H1 (cell line): ENCODE measurements at regions not wholly inside any gene's neighbourhood (a gene's known extent, or its start where the extent isn't known, plus 50 kb on each side); places are given as distances from the start of the nearest gene placed in this dataset.

Experiments used
- CTCF ChIA-PET: fragments of 300-600 bp; sonication (Branson Sonifier 250); formaldehyde crosslinking; loops from one replicate; lab custom pipeline; 2021; ENCODE audit not compliant: partially characterized antibody; lab: Charles Lee
- POLR2A ChIA-PET: fragments of 300-600 bp; sonication (Branson Sonifier 250); formaldehyde crosslinking; loops from one replicate; lab custom pipeline; 2021; ENCODE audit warnings: inconsistent platforms; ENCODE audit not compliant: partially characterized antibody; lab: Charles Lee
- DNase-seq, 2 experiments: peaks; one replicate each; pipeline versions ENCODE4 v3.0.0 to v3.0.0-alpha.2; 2010 to 2022; ENCODE audit warnings: low spot score in 2 of 2, low read depth in 1 of 2, mixed read lengths in 1 of 2
- FAIRE-seq: peaks from 2 replicates; lab custom pipeline; 2011; peaks lifted over from hg19 to GRCh38; lab: Jason Lieb, UNC
- H2AFZ ChIP-seq: 2 replicates; pipeline ENCODE4 v1.8.1; 2012; ENCODE audit warnings: low read length, inconsistent platforms
- H2AK5ac ChIP-seq: 2 replicates; pipeline ENCODE4 v1.6.1; 2013; ENCODE audit warnings: low read depth, low read length
- H2BK120ac ChIP-seq: replicated peaks from 2 replicates; pipeline ENCODE3; 2013; ENCODE audit warnings: low read depth, low read length, inconsistent platforms
- H2BK12ac ChIP-seq: 2 replicates; pipeline ENCODE4 v1.6.1; 2013; ENCODE audit warnings: low read depth, low read length
- H2BK15ac ChIP-seq: 2 replicates; pipeline ENCODE4 v1.6.1; 2013; ENCODE audit warnings: low read length
- H2BK20ac ChIP-seq: 2 replicates; pipeline ENCODE4 v1.6.1; 2013; ENCODE audit warnings: low read length
- H2BK5ac ChIP-seq: 2 replicates; pipeline ENCODE4 v1.6.1; 2013; ENCODE audit warnings: low read depth, low read length
- H3K14ac ChIP-seq: 2 replicates; pipeline ENCODE4 v1.6.1; 2013; ENCODE audit warnings: inconsistent platforms; ENCODE audit not compliant: insufficient read length
- H3K18ac ChIP-seq: 2 replicates; pipeline ENCODE4 v1.6.1; 2013; ENCODE audit warnings: low read length; ENCODE audit errors: extremely low read depth
- H3K23ac ChIP-seq: 2 replicates; pipeline ENCODE4 v1.6.1; 2013; ENCODE audit warnings: inconsistent platforms; ENCODE audit not compliant: insufficient read length
- H3K23me2 ChIP-seq: 2 replicates; pipeline ENCODE4 v1.6.1; 2013; ENCODE audit warnings: low read depth, low read length
- H3K27ac ChIP-seq: 2 replicates; pipeline ENCODE4 v1.6.1; 2011; ENCODE audit warnings: low read depth, low read length, inconsistent platforms
- H3K27me3 ChIP-seq, 4 experiments: replicated peaks in 1 of 4; 1 replicate in 1 of 4; 2 replicates in 3 of 4; pipeline versions ENCODE4 v1.6.1 to v1.8.1; 2011 to 2013; ENCODE audit warnings: low read length in 3 of 4, mild to moderate bottlenecking in 3 of 4, inconsistent platforms in 2 of 4, mixed read lengths in 2 of 4, moderate library complexity in 1 of 4; ENCODE audit not compliant: control insufficient read depth in 3 of 4, insufficient read depth in 3 of 4; ENCODE audit errors: extremely low read depth in 1 of 4
- H3K36me3 ChIP-seq, 4 experiments: 2 replicates each; pipeline versions ENCODE4 v1.6.1 to v1.8.1; 2011 to 2013; ENCODE audit warnings: mild to moderate bottlenecking in 4 of 4, low read length in 3 of 4, moderate library complexity in 2 of 4, control low read depth in 1 of 4, inconsistent platforms in 1 of 4; ENCODE audit not compliant: insufficient read depth in 4 of 4, control insufficient read depth in 2 of 4
- H3K4ac ChIP-seq: replicated peaks from 2 replicates; pipeline ENCODE3; 2013; ENCODE audit warnings: low read length, low read depth, mixed read lengths, inconsistent platforms; ENCODE audit not compliant: insufficient read length
- H3K4me1 ChIP-seq, 4 experiments: replicated peaks in 1 of 4; 1 replicate in 1 of 4; 2 replicates in 3 of 4; pipeline versions ENCODE4 v1.6.1 to v1.8.1; 2011 to 2013; ENCODE audit warnings: low read length in 3 of 4, inconsistent platforms in 2 of 4, mixed read lengths in 1 of 4; ENCODE audit not compliant: insufficient read depth in 4 of 4, control insufficient read depth in 3 of 4
- H3K4me2 ChIP-seq, 2 experiments: 2 replicates each; pipeline versions ENCODE4 v1.6.1 to v1.8.1; 2011 to 2013; ENCODE audit warnings: low read depth in 2 of 2, low read length in 2 of 2, control low read depth in 1 of 2, inconsistent platforms in 1 of 2, mild to moderate bottlenecking in 1 of 2; ENCODE audit not compliant: insufficient read depth in 1 of 2
- H3K4me3 ChIP-seq, 4 experiments: fragments of 200-600, 300-600 bp in 1 of 4; sonication (generic), shearing (Covaris generic), sonication (Bioruptor Twin) in 1 of 4; 2 replicates each; pipeline versions ENCODE4 v1.5.1 to v1.8.1; 2011 to 2016; ENCODE audit warnings: low read length in 4 of 4, low read depth in 3 of 4, control low read depth in 2 of 4, inconsistent platforms in 2 of 4, mild to moderate bottlenecking in 2 of 4, mixed read lengths in 1 of 4, moderate library complexity in 1 of 4; ENCODE audit not compliant: insufficient read depth in 2 of 4; ENCODE audit errors: extremely low read depth in 1 of 4
- H3K56ac ChIP-seq: replicated peaks from 2 replicates; pipeline ENCODE3; 2013; ENCODE audit warnings: low read depth, mild to moderate bottlenecking, mixed read lengths, low read length, inconsistent platforms; ENCODE audit not compliant: insufficient read length
- H3K79me1 ChIP-seq: 2 replicates; pipeline ENCODE4 v1.6.1; 2013; ENCODE audit warnings: low read depth, low read length, control low read depth
- H3K79me2 ChIP-seq, 2 experiments: 2 replicates each; pipeline versions ENCODE4 v1.6.1 to v1.8.1; 2012 to 2013; ENCODE audit warnings: low read length in 2 of 2, mild to moderate bottlenecking in 2 of 2, inconsistent platforms in 1 of 2; ENCODE audit not compliant: insufficient read depth in 2 of 2, control insufficient read depth in 1 of 2
- H3K9ac ChIP-seq, 4 experiments: replicated peaks in 1 of 4; 1 replicate in 1 of 4; 2 replicates in 3 of 4; pipeline versions ENCODE4 v1.6.1 to v1.8.1; 2011 to 2013; ENCODE audit warnings: low read depth in 3 of 4, low read length in 3 of 4, control low read depth in 2 of 4, mild to moderate bottlenecking in 2 of 4, moderate library complexity in 2 of 4, inconsistent platforms in 1 of 4; ENCODE audit errors: extremely low read depth in 1 of 4
- H3K9me3 ChIP-seq, 2 experiments: 2 replicates each; pipeline versions ENCODE4 v1.6.1 to v1.8.1; 2012 to 2013; ENCODE audit warnings: mild to moderate bottlenecking in 2 of 2, moderate library complexity in 2 of 2, control low read depth in 1 of 2, inconsistent platforms in 1 of 2, low read depth in 1 of 2, low read length in 1 of 2, mixed read lengths in 1 of 2; ENCODE audit not compliant: insufficient read depth in 2 of 2
- H4K20me1 ChIP-seq, 2 experiments: replicated peaks in 1 of 2; 2 replicates each; pipeline versions ENCODE3 to v1.8.1; 2011 to 2013; ENCODE audit warnings: inconsistent platforms in 2 of 2, low read length in 2 of 2, mild to moderate bottlenecking in 1 of 2; ENCODE audit not compliant: insufficient read depth in 2 of 2, control insufficient read depth in 1 of 2
- H4K5ac ChIP-seq: 2 replicates; pipeline ENCODE4 v1.6.1; 2013; ENCODE audit warnings: low read length, low read depth, mixed read lengths, inconsistent platforms; ENCODE audit not compliant: insufficient read length
- H4K8ac ChIP-seq: 2 replicates; pipeline ENCODE4 v1.8.0; 2013; ENCODE audit warnings: mild to moderate bottlenecking, moderate library complexity, low read length, inconsistent platforms; ENCODE audit not compliant: insufficient read depth; ENCODE audit errors: extremely low read depth
- H4K91ac ChIP-seq: replicated peaks from 2 replicates; pipeline ENCODE3; 2013; ENCODE audit warnings: low read length, mixed read lengths, inconsistent platforms; ENCODE audit not compliant: insufficient read length
- ATF2 ChIP-seq: IDR thresholded peaks from 2 replicates; pipeline ENCODE4 v1.6.1; 2012; ENCODE audit warnings: low read length, inconsistent platforms
- BCL11A ChIP-seq, 2 experiments: IDR thresholded peaks; one replicate each; pipeline ENCODE4 v1.6.1; 2011; ENCODE audit warnings: low read depth in 2 of 2, low read length in 2 of 2, mild to moderate bottlenecking in 2 of 2
- CTCF ChIP-seq, 3 experiments: IDR thresholded peaks; 1 replicate in 2 of 3; 2 replicates in 1 of 3; pipeline versions ENCODE4 v1.5.1 to v1.6.1; 2011; ENCODE audit warnings: low read length in 3 of 3, mild to moderate bottlenecking in 3 of 3, inconsistent platforms in 2 of 3, low read depth in 1 of 3, moderate library complexity in 1 of 3; ENCODE audit not compliant: insufficient read depth in 1 of 3; ENCODE audit errors: control extremely low read depth in 1 of 3
- EGR1 ChIP-seq: IDR thresholded peaks from 2 replicates; pipeline ENCODE4 v1.6.1; 2011; ENCODE audit warnings: low read depth, low read length, borderline replicate concordance
- SIN3A ChIP-seq, 2 experiments: IDR thresholded peaks in 1 of 2; conservative IDR thresholded peaks in 1 of 2; 2 replicates each; pipeline ENCODE4 v1.6.1; 2011 to 2012; ENCODE audit warnings: low read length in 2 of 2, improper control_type of control experiment in 1 of 2, low read depth in 1 of 2, mild to moderate bottlenecking in 1 of 2
- TBP ChIP-seq: IDR thresholded peaks from 2 replicates; pipeline ENCODE4 v1.6.1; 2011; ENCODE audit warnings: low read depth, low read length, improper control_type of control experiment
- TCF12 ChIP-seq: IDR thresholded peaks from 2 replicates; pipeline ENCODE4 v1.6.1; 2011; ENCODE audit warnings: low read depth, mild to moderate bottlenecking, low read length
- USF2 ChIP-seq: IDR thresholded peaks from 2 replicates; pipeline ENCODE4 v1.6.1; 2011; ENCODE audit warnings: low read length, improper control_type of control experiment
- YY1 ChIP-seq: IDR thresholded peaks from 2 replicates; pipeline ENCODE4 v1.6.1; 2011; ENCODE audit warnings: low read depth, mild to moderate bottlenecking, low read length
- ZNF274 ChIP-seq: IDR thresholded peaks from 2 replicates; pipeline ENCODE4 v1.7.0; 2012; ENCODE audit warnings: low read length, borderline replicate concordance; ENCODE audit errors: extremely low read depth
- WGBS, 2 experiments: shearing (Covaris generic) in 1 of 2; methylation state at CpG; one replicate each; pipeline versions ENCODE4 v1.1.6 to v1.1.7; 2013 to 2015; ENCODE audit warnings: low lambda C conversion rate in 2 of 2, mixed read lengths in 2 of 2, inconsistent platforms in 1 of 2, low coverage in 1 of 2, missing lambda C conversion rate in 1 of 2; ENCODE audit not compliant: insufficient replicate concordance in 2 of 2, insufficient coverage in 1 of 2, insufficient read length in 1 of 2; ENCODE audit errors: extremely low coverage in 1 of 2, missing lambda C conversion rate in 1 of 2; 5-methylcytosine and 5-hydroxymethylcytosine counted together

DNA sequence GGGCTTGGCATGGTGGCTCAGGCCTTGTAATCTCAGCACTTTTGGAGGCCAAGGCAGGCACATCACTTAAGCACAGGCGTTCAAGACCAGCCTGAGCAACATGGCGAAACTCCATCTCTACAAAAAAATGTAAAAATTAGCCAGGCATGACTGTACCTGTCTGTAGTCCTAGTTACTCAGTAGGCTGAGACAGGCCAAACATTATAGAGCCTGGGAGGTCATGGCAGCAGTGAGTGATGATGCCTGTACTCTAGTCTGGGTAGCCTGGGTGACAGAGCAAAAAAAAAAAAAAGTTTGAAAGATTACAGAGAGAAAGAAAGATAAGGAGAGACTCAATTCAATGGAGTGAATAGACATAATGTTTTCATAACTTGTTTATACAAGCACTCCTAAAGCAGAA lies 556.5 kb upstream of the BRINP3 start:
- no peaks in the 10 kb centered on the region for H3K79me2 ChIP-seq
- H3K27me3 ChIP-seq, result no peaks in the 10 kb centered on the region
- H3K18ac ChIP-seq, result no peak overlapping the region
- H4K91ac ChIP-seq, result no peak overlapping the region
- H3K23ac ChIP-seq, result no peak overlapping the region
- H2AFZ ChIP-seq, result no peak overlapping the region
- no peak overlapping the region for H2BK5ac ChIP-seq
- CTCF ChIA-PET, result no interaction called here
- no peak overlapping the region for H3K4me3 ChIP-seq
- no peak overlapping the region for H3K56ac ChIP-seq
- H4K20me1 ChIP-seq, result no peaks in the 10 kb centered on the region
- H2BK20ac ChIP-seq, result no peak overlapping the region
- POLR2A ChIA-PET, result no interaction called here
- H3K4ac ChIP-seq, result no peak overlapping the region
- H2BK120ac ChIP-seq, result no peak overlapping the region
- H4K5ac ChIP-seq, result no peak overlapping the region
- no peaks in the 10 kb centered on the region for H3K4me1 ChIP-seq
- H3K23me2 ChIP-seq, result no peaks in the 10 kb centered on the region
- H2BK12ac ChIP-seq, result no peak overlapping the region
- H3K27ac ChIP-seq, result no peak overlapping the region
- H3K4me2 ChIP-seq, result no peak overlapping the region
- no peak overlapping the region for H2BK15ac ChIP-seq
- no peaks in the 10 kb centered on the region for H3K36me3 ChIP-seq
- H3K9ac ChIP-seq, result no peak overlapping the region
- no peak for FAIRE-seq
- no peaks in the 10 kb centered on the region for H3K79me1 ChIP-seq
- 91% methylated on average over 2 of the region's 2 CpGs; no CpG with 5 or more reads in 1 of the 2 experiments for WGBS, 2 experiments
- no peak overlapping the region for H4K8ac ChIP-seq
- H2AK5ac ChIP-seq, result no peak overlapping the region
- DNase-seq, result no peak
- no peaks in the 10 kb centered on the region for H3K9me3 ChIP-seq
- no peak overlapping the region for H3K14ac ChIP-seq
- TF ChIP-seq TCF12, result no peak
- no peak for TF ChIP-seq USF2
- no peak for TF ChIP-seq CTCF (IDR thresholded peaks at IDR 0.05; ENCODE audit: control extremely low read depth in 1 of 3, insufficient read depth in 1 of 3, low read depth in 1 of 3, low read length in 3 of 3)
- no peak for TF ChIP-seq EGR1
- TF ChIP-seq TBP, result no peak
- no peak for TF ChIP-seq ZNF274
- no peak for TF ChIP-seq SIN3A (conservative IDR thresholded peaks at IDR 0.05 in 1 of 2, IDR thresholded peaks at IDR 0.05 in 1 of 2; ENCODE audit: low read depth in 1 of 2, low read length in 2 of 2)
- TF ChIP-seq YY1, result no peak
- TF ChIP-seq ATF2, result no peak
- no peak for TF ChIP-seq BCL11A (IDR thresholded peaks at IDR 0.05; ENCODE audit: low read depth in 2 of 2, low read length in 2 of 2)
